ENCODE measurements at regions not wholly inside any gene's neighbourhood (a gene's known extent, or its start where the extent isn't known, plus 50 kb on each side); places are given as distances from the start of the nearest gene placed in this dataset.

DNA sequence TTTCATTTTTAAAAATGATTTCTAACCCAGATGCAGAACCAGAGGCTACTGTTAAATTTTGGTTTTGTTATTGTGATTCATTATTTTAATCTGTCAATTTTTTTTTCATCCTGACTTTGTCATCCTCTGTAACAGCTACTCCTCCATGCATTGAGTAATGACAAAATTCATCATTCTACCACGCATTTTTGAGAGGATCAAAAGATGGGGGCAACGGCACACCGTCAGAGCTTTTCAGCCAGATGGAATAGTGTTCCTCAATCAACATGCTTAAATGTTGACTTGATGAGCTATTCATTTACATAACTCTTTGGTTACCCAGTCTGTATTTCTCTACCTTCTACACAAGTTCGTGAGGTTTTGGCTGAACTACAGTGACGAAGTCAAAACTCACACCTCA, 486.3 kb downstream of the EFNB2 start:
- TF ChIP-seq, protein P1, sequence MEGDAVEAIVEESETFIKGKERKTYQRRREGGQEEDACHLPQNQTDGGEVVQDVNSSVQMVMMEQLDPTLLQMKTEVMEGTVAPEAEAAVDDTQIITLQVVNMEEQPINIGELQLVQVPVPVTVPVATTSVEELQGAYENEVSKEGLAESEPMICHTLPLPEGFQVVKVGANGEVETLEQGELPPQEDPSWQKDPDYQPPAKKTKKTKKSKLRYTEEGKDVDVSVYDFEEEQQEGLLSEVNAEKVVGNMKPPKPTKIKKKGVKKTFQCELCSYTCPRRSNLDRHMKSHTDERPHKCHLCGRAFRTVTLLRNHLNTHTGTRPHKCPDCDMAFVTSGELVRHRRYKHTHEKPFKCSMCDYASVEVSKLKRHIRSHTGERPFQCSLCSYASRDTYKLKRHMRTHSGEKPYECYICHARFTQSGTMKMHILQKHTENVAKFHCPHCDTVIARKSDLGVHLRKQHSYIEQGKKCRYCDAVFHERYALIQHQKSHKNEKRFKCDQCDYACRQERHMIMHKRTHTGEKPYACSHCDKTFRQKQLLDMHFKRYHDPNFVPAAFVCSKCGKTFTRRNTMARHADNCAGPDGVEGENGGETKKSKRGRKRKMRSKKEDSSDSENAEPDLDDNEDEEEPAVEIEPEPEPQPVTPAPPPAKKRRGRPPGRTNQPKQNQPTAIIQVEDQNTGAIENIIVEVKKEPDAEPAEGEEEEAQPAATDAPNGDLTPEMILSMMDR (IDR thresholded peaks at IDR 0.05) = no peak
- no peak for TF ChIP-seq POLR2A (IDR thresholded peaks at IDR 0.05)
